IMR-90 (cell line): ENCODE measurements at regions not wholly inside any gene's neighbourhood (a gene's known extent, or its start where the extent isn't known, plus 50 kb on each side); places are given as distances from the start of the nearest gene placed in this dataset.

Source experiments
- ATAC-seq: fragments of 200-7000 bp; cut with Tn5 transposase; 2 replicates; pipeline ENCODE4 v1.9.1; 2020; ENCODE audit warnings: low read depth, mild to moderate bottlenecking, moderate library complexity
- BruUV-seq: library from RNA; stranded (reverse); fragments of 400-500 nt; replicated peaks from 2 replicates; lab custom pipeline; 2021; lab: Mats Ljungman, UMichigan
- CTCF ChIA-PET: fragments of 300-600 bp; formaldehyde crosslinking; extraction: SDS; loops from one replicate; lab custom pipeline; 2021; ENCODE audit warnings: antibody characterized with exemption; lab: Yijun Ruan, JAX
- POLR2A ChIA-PET: fragments of 300-600 bp; sonication (Branson Sonifier 250); formaldehyde crosslinking; loops from one replicate; lab custom pipeline; 2022; ENCODE audit warnings: antibody characterized with exemption; ENCODE audit not compliant: unreplicated experiment; lab: Charles Lee
- DNase-seq: peaks from one replicate; pipeline ENCODE4 v3.0.0; 2013
- H2AFZ ChIP-seq: replicated peaks from 2 replicates; pipeline ENCODE3; 2013; ENCODE audit warnings: low read length, mild to moderate bottlenecking; ENCODE audit not compliant: poor library complexity
- H2AK5ac ChIP-seq: 2 replicates; pipeline ENCODE4 v1.6.1; 2013; ENCODE audit warnings: low read depth, low read length, inconsistent platforms
- H2AK9ac ChIP-seq: replicated peaks from 2 replicates; pipeline ENCODE3; 2013; ENCODE audit warnings: mild to moderate bottlenecking, low read depth, low read length, moderate library complexity; ENCODE audit not compliant: poor library complexity
- H2BK120ac ChIP-seq: 2 replicates; pipeline ENCODE4 v1.6.1; 2013; ENCODE audit warnings: low read depth, low read length, inconsistent platforms
- H2BK15ac ChIP-seq: 3 replicates; pipeline ENCODE4 v1.6.1; 2013; ENCODE audit warnings: low read depth, low read length, inconsistent platforms
- H2BK20ac ChIP-seq: 2 replicates; pipeline ENCODE4 v1.6.1; 2013; ENCODE audit warnings: low read depth, mild to moderate bottlenecking, inconsistent platforms, low read length, moderate library complexity
- H2BK5ac ChIP-seq: 2 replicates; pipeline ENCODE4 v1.6.1; 2013; ENCODE audit warnings: mild to moderate bottlenecking, low read depth, low read length, inconsistent platforms; ENCODE audit not compliant: poor library complexity, severe bottlenecking
- H3K14ac ChIP-seq: replicated peaks from 2 replicates; pipeline ENCODE4 v1.6.1; 2013; ENCODE audit warnings: low read depth, low read length, inconsistent platforms
- H3K18ac ChIP-seq: 2 replicates; pipeline ENCODE4 v1.6.1; 2013; ENCODE audit warnings: low read depth, low read length, control low read depth
- H3K23ac ChIP-seq: 2 replicates; pipeline ENCODE4 v1.6.1; 2013; ENCODE audit warnings: low read depth, low read length, inconsistent platforms
- H3K27ac ChIP-seq: 2 replicates; pipeline ENCODE4 v1.5.1; 2013; ENCODE audit warnings: mild to moderate bottlenecking, control low read depth, low read length; ENCODE audit not compliant: insufficient read depth
- H3K27me3 ChIP-seq: 2 replicates; pipeline ENCODE4 v1.6.1; 2013; ENCODE audit warnings: low read length; ENCODE audit not compliant: control insufficient read depth, insufficient read depth
- H3K36me3 ChIP-seq: 2 replicates; pipeline ENCODE4 v1.6.1; 2013; ENCODE audit warnings: low read length, mixed read lengths; ENCODE audit not compliant: control insufficient read depth, insufficient read depth
- H3K4ac ChIP-seq: 2 replicates; pipeline ENCODE4 v1.6.1; 2013; ENCODE audit warnings: low read depth, low read length, inconsistent platforms
- H3K4me1 ChIP-seq: 2 replicates; pipeline ENCODE4 v1.6.1; 2013; ENCODE audit warnings: low read length, mixed read lengths; ENCODE audit not compliant: control insufficient read depth, insufficient read depth
- H3K4me2 ChIP-seq: 2 replicates; pipeline ENCODE4 v1.6.1; 2013; ENCODE audit warnings: low read depth, mild to moderate bottlenecking, control low read depth, low read length, moderate library complexity
- H3K4me3 ChIP-seq: 2 replicates; pipeline ENCODE4 v1.5.1; 2013; ENCODE audit warnings: low read depth, mild to moderate bottlenecking, control low read depth, low read length, moderate library complexity; ENCODE audit not compliant: insufficient read depth
- H3K56ac ChIP-seq: 2 replicates; pipeline ENCODE4 v1.6.1; 2013; ENCODE audit warnings: low read length, inconsistent platforms; ENCODE audit not compliant: insufficient read depth; ENCODE audit errors: extremely low read depth
- H3K79me1 ChIP-seq, 2 experiments: 2 replicates each; pipeline ENCODE4 v1.6.1; 2013; ENCODE audit warnings: low read length in 2 of 2, inconsistent platforms in 1 of 2, low read depth in 1 of 2
- H3K9ac ChIP-seq: 2 replicates; pipeline ENCODE4 v1.6.1; 2013; ENCODE audit warnings: low read depth, low read length, control low read depth
- H3K9me1 ChIP-seq: 2 replicates; pipeline ENCODE4 v1.6.1; 2013; ENCODE audit warnings: low read length, inconsistent platforms; ENCODE audit not compliant: insufficient read depth
- H3K9me3 ChIP-seq: 2 replicates; pipeline ENCODE4 v1.6.1; 2013; ENCODE audit warnings: low read length; ENCODE audit not compliant: control insufficient read depth, insufficient read depth
- H4K20me1 ChIP-seq: 2 replicates; pipeline ENCODE4 v1.6.1; 2013; ENCODE audit warnings: low read length, inconsistent platforms; ENCODE audit not compliant: insufficient read depth
- H4K5ac ChIP-seq: 2 replicates; pipeline ENCODE4 v1.6.1; 2013; ENCODE audit warnings: mild to moderate bottlenecking, low read depth, low read length, control low read depth
- H4K8ac ChIP-seq, 2 experiments: 2 replicates each; pipeline ENCODE4 v1.6.1; 2013; ENCODE audit warnings: low read depth in 2 of 2, low read length in 2 of 2, control low read depth in 1 of 2, inconsistent platforms in 1 of 2
- H4K91ac ChIP-seq: 2 replicates; pipeline ENCODE4 v1.6.1; 2013; ENCODE audit warnings: low read depth, low read length, inconsistent platforms; ENCODE audit not compliant: insufficient read depth
- BHLHE40 ChIP-seq: fragments of 150-350 bp; IDR thresholded peaks from 2 replicates; pipeline ENCODE4 v1.6.1; 2016; ENCODE audit warnings: mild to moderate bottlenecking, low read depth, low read length
- CEBPB ChIP-seq: IDR thresholded peaks from 2 replicates; pipeline ENCODE4 v1.6.1; 2012; ENCODE audit warnings: low read depth, low read length, improper control_type of control experiment
- CHD1 ChIP-seq: IDR thresholded peaks from 2 replicates; pipeline ENCODE4 v1.6.1; 2012; ENCODE audit warnings: low read depth, low read length, improper control_type of control experiment
- CTCF ChIP-seq: conservative IDR thresholded peaks from 2 replicates; pipeline ENCODE4 v1.5.1; 2012; ENCODE audit warnings: mild to moderate bottlenecking, low read depth, low read length, improper control_type of control experiment
- ELK1 ChIP-seq: fragments of 150-350 bp; IDR thresholded peaks from 2 replicates; pipeline ENCODE4 v1.6.1; 2016; ENCODE audit warnings: low read depth, mild to moderate bottlenecking, low read length, moderate library complexity, borderline replicate concordance
- FOS ChIP-seq: fragments of 150-350 bp; IDR thresholded peaks from 2 replicates; pipeline ENCODE4 v1.6.1; 2016; ENCODE audit warnings: low read depth, low read length
- MAFK ChIP-seq: IDR thresholded peaks from 2 replicates; pipeline ENCODE4 v1.6.1; 2012; ENCODE audit warnings: low read depth, low read length, improper control_type of control experiment
- MAZ ChIP-seq: IDR thresholded peaks from 2 replicates; pipeline ENCODE4 v1.6.1; 2012; ENCODE audit warnings: low read depth, mild to moderate bottlenecking, low read length, improper control_type of control experiment, moderate library complexity, borderline replicate concordance
- MXI1 ChIP-seq: IDR thresholded peaks from 2 replicates; pipeline ENCODE4 v1.6.1; 2012; ENCODE audit warnings: low read depth, mild to moderate bottlenecking, low read length, moderate library complexity, borderline replicate concordance
- NFE2L2 ChIP-seq: fragments of 150-350 bp; IDR thresholded peaks from 2 replicates; pipeline ENCODE4 v1.6.1; 2016; ENCODE audit warnings: low read depth, mild to moderate bottlenecking, low read length
- POLR2A ChIP-seq: IDR thresholded peaks from 2 replicates; pipeline ENCODE4 v1.6.1; 2012; ENCODE audit warnings: mild to moderate bottlenecking, low read depth, low read length
- RAD21 ChIP-seq: IDR thresholded peaks from 2 replicates; pipeline ENCODE4 v1.6.1; 2012; ENCODE audit warnings: low read length, improper control_type of control experiment
- RCOR1 ChIP-seq: IDR thresholded peaks from 2 replicates; pipeline ENCODE4 v1.6.1; 2012; ENCODE audit warnings: mild to moderate bottlenecking, low read length, improper control_type of control experiment; ENCODE audit not compliant: insufficient replicate concordance
- RFX5 ChIP-seq: IDR thresholded peaks from 2 replicates; pipeline ENCODE4 v1.8.0; 2012; ENCODE audit warnings: low read depth, mild to moderate bottlenecking, low read length, moderate library complexity
- SMC3 ChIP-seq: fragments of 150-350 bp; IDR thresholded peaks from 2 replicates; pipeline ENCODE4 v1.6.1; 2016; ENCODE audit warnings: low read depth, mild to moderate bottlenecking, antibody characterized with exemption, low read length, moderate library complexity
- USF2 ChIP-seq: fragments of 150-350 bp; IDR thresholded peaks from 2 replicates; pipeline ENCODE4 v1.6.1; 2017; ENCODE audit warnings: mild to moderate bottlenecking, antibody characterized with exemption, low read length, low read depth
- WGBS, 2 experiments: methylation state at CpG; one replicate each; pipeline versions ENCODE4 v1.1.5 to v1.1.7; 2013; ENCODE audit warnings: missing lambda C conversion rate in 2 of 2; ENCODE audit not compliant: insufficient read length in 1 of 2; ENCODE audit errors: extremely low coverage in 2 of 2; 5-methylcytosine and 5-hydroxymethylcytosine counted together
- dilution Hi-C: fragments of 300-500 bp; cut with HindIII; formaldehyde crosslinking; loops from one replicate; pipeline ENCODE4 v1.14.3; 2018; ENCODE audit warnings: low sequenced_read_pairs; ENCODE audit not compliant: unreplicated experiment
- in situ Hi-C: fragments of 300-500 bp; cut with MboI; formaldehyde crosslinking; loops from 3 replicates; pipeline ENCODE4 v1.14.3; 2019; ENCODE audit warnings: low sequenced_read_pairs, inconsistent platforms, mixed read lengths
- intact Hi-C: fragments of 100-400 bp; cut with micrococcal nuclease; formaldehyde crosslinking; loops from 2 replicates; pipeline ENCODE4 v1.10.0; 2022

GRCh38 chr5:8314965-8315364 is 446.0 kb downstream of the MTRR start:
- intact Hi-C loops (no loop called here), in situ Hi-C loops (no loop called here), dilution Hi-C loops (no loop called here)
- H3K9me3 ChIP-seq, result no peaks in the 10 kb centered on the region
- no TSS peak for BruUV-seq
- H3K27ac ChIP-seq, result no peak overlapping the region
- no peak overlapping the region for H2BK20ac ChIP-seq
- H3K23ac ChIP-seq, result no peak overlapping the region
- no peaks in the 10 kb centered on the region for H3K9me1 ChIP-seq
- no peak for TF ChIP-seq FOS
- TF ChIP-seq CTCF, result no peak
- no peak for TF ChIP-seq SMC3
- TF ChIP-seq RCOR1, result no peak
- no peak for TF ChIP-seq NFE2L2
- TF ChIP-seq CEBPB, result no peak
- no peak for TF ChIP-seq RFX5
- TF ChIP-seq CHD1, result no peak
- no peak for TF ChIP-seq MAZ
- no peak for TF ChIP-seq MAFK
- no peak for TF ChIP-seq MXI1
- no peak for TF ChIP-seq BHLHE40
- no peak for TF ChIP-seq USF2
- TF ChIP-seq RAD21, result no peak
- no peak for TF ChIP-seq ELK1
- no peak for TF ChIP-seq POLR2A
- no peak overlapping the region for H2AFZ ChIP-seq
- no peak overlapping the region for H3K9ac ChIP-seq
- H3K4me3 ChIP-seq, result no peak overlapping the region
- no peaks in the 10 kb centered on the region for H3K79me1 ChIP-seq
- no peak overlapping the region for H4K91ac ChIP-seq
- no peak overlapping the region for H3K18ac ChIP-seq
- no peak overlapping the region for H2BK5ac ChIP-seq
- H2AK9ac ChIP-seq, result no peak overlapping the region
- DNase-seq (no peak), ATAC-seq (no peak)
- WGBS, 2 experiments, result no CpG with 5 or more reads among the region's 3 CpGs
- no peak overlapping the region for H3K4ac ChIP-seq
- H2BK120ac ChIP-seq, result no peak overlapping the region
- H3K56ac ChIP-seq, result no peak overlapping the region
- no peaks in the 10 kb centered on the region for H3K27me3 ChIP-seq
- H3K36me3 ChIP-seq, result no peaks in the 10 kb centered on the region
- no peak overlapping the region for H2AK5ac ChIP-seq
- no peaks in the 10 kb centered on the region for H4K20me1 ChIP-seq
- H4K8ac ChIP-seq, result no peak overlapping the region
- H3K4me2 ChIP-seq, result no peak overlapping the region
- POLR2A ChIA-PET, result no interaction called here
- no peak overlapping the region for H4K5ac ChIP-seq
- CTCF ChIA-PET, result no interaction called here
- H3K14ac ChIP-seq, result no peak overlapping the region
- H2BK15ac ChIP-seq, result no peak overlapping the region
- no peaks in the 10 kb centered on the region for H3K4me1 ChIP-seq
